ENCODE measurements at regions not wholly inside any gene's neighbourhood (a gene's known extent, or its start where the extent isn't known, plus 50 kb on each side); places are given as distances from the start of the nearest gene placed in this dataset.

DNA sequence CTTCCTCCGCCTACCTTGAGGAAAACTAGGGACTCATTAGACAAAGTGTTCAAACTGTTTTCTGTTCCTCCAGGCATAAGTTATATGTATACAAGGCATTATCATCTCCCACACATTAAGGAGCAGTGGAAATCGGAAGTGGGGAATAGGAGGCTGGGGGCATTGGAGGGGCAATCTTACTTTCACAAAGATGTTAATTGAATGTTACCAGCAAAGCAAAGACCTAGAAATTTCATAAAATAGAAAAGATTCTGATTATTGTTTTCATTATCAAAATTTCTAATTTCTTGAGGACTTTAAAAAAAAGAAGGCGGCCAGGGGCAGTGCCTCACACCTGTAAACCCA lies 501.7 kb upstream of the JARID2 start:
- TF ChIP-seq, protein P1, sequence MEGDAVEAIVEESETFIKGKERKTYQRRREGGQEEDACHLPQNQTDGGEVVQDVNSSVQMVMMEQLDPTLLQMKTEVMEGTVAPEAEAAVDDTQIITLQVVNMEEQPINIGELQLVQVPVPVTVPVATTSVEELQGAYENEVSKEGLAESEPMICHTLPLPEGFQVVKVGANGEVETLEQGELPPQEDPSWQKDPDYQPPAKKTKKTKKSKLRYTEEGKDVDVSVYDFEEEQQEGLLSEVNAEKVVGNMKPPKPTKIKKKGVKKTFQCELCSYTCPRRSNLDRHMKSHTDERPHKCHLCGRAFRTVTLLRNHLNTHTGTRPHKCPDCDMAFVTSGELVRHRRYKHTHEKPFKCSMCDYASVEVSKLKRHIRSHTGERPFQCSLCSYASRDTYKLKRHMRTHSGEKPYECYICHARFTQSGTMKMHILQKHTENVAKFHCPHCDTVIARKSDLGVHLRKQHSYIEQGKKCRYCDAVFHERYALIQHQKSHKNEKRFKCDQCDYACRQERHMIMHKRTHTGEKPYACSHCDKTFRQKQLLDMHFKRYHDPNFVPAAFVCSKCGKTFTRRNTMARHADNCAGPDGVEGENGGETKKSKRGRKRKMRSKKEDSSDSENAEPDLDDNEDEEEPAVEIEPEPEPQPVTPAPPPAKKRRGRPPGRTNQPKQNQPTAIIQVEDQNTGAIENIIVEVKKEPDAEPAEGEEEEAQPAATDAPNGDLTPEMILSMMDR (IDR thresholded peaks at IDR 0.05; ENCODE audit: low read depth, low read length, poor library complexity, severe bottlenecking), result no peak
- no peak for TF ChIP-seq EZH2phosphoT487 (IDR thresholded peaks at IDR 0.05; ENCODE audit: borderline replicate concordance, low read length)
